ENCODE measurements at regions not wholly inside any gene's neighbourhood (a gene's known extent, or its start where the extent isn't known, plus 50 kb on each side); places are given as distances from the start of the nearest gene placed in this dataset.

DNA sequence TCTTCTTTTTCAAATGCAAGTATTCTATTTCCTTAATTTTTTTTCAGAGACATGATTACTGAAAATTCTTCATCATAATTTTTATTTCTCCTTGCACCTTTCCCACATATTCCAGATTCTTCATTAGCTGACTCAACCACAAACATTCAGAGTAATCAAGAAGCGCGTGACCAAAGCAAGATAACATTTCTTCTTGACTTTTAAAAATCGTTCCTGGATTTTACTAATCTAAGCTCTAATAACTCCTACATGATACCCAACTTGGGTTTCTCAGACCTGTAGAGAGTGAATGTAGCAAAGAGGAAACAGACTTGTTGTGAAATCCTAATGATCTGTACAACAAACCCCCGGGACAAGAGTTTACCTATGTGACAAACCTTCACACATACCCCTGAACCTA lies 615.0 kb downstream of the TMA16 start:
- Histone ChIP-seq H3K9me3 (ENCODE audit: control insufficient read depth, insufficient read depth, low read depth, low read length) (no peaks in the 10 kb centered on the region), H3K27ac (ENCODE audit: extremely low read depth, low read depth, low read length) (no peak overlapping the region), H3K36me3 (ENCODE audit: control insufficient read depth in 2 of 2, insufficient read depth in 1 of 2, low read length in 2 of 2) (no peaks in the 10 kb centered on the region), H3K4me3 (ENCODE audit: low read depth, low read length) (no peak overlapping the region), H3K4me1 (ENCODE audit: control insufficient read depth, insufficient read depth, low read length) (no peaks in the 10 kb centered on the region)
- ChIA-PET POLR2A (no interaction called here), CTCF (no interaction called here)
- TF ChIP-seq, protein P1, sequence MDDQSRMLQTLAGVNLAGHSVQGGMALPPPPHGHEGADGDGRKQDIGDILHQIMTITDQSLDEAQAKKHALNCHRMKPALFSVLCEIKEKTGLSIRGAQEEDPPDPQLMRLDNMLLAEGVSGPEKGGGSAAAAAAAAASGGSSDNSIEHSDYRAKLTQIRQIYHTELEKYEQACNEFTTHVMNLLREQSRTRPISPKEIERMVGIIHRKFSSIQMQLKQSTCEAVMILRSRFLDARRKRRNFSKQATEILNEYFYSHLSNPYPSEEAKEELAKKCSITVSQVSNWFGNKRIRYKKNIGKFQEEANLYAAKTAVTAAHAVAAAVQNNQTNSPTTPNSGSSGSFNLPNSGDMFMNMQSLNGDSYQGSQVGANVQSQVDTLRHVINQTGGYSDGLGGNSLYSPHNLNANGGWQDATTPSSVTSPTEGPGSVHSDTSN (CRISPR knock-in tag; IDR thresholded peaks at IDR 0.05): no peak
- no peak for TF ChIP-seq ZNF404 (tag by site-specific recombination; IDR thresholded peaks at IDR 0.05)
- TF ChIP-seq OVOL3 (tag by site-specific recombination; IDR thresholded peaks at IDR 0.05): no peak
- no peak for TF ChIP-seq ZFP3 (tag by site-specific recombination; IDR thresholded peaks at IDR 0.05; ENCODE audit: low read depth)
- no peak for TF ChIP-seq TCF7L2 (IDR thresholded peaks at IDR 0.05; ENCODE audit: borderline replicate concordance, low read depth, low read length)
- TF ChIP-seq, protein P2, sequence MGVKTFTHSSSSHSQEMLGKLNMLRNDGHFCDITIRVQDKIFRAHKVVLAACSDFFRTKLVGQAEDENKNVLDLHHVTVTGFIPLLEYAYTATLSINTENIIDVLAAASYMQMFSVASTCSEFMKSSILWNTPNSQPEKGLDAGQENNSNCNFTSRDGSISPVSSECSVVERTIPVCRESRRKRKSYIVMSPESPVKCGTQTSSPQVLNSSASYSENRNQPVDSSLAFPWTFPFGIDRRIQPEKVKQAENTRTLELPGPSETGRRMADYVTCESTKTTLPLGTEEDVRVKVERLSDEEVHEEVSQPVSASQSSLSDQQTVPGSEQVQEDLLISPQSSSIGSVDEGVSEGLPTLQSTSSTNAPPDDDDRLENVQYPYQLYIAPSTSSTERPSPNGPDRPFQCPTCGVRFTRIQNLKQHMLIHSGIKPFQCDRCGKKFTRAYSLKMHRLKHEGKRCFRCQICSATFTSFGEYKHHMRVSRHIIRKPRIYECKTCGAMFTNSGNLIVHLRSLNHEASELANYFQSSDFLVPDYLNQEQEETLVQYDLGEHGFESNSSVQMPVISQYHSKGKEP (tag by site-specific recombination; IDR thresholded peaks at IDR 0.05): no peak
- TF ChIP-seq, protein P3, sequence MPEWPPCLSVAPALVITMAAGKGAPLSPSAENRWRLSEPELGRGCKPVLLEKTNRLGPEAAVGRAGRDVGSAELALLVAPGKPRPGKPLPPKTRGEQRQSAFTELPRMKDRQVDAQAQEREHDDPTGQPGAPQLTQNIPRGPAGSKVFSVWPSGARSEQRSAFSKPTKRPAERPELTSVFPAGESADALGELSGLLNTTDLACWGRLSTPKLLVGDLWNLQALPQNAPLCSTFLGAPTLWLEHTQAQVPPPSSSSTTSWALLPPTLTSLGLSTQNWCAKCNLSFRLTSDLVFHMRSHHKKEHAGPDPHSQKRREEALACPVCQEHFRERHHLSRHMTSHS (tag by site-specific recombination; IDR thresholded peaks at IDR 0.05): no peak
- no peak for TF ChIP-seq ZNF548 (tag by site-specific recombination; IDR thresholded peaks at IDR 0.05)
- no peak for TF ChIP-seq ZNF658 (tag by site-specific recombination; IDR thresholded peaks at IDR 0.05)
- TF ChIP-seq ZNF169 (tag by site-specific recombination; IDR thresholded peaks at IDR 0.05): no peak
- no peak for TF ChIP-seq ZBTB1 (tag by site-specific recombination; IDR thresholded peaks at IDR 0.05)
- TF ChIP-seq, protein P4, sequence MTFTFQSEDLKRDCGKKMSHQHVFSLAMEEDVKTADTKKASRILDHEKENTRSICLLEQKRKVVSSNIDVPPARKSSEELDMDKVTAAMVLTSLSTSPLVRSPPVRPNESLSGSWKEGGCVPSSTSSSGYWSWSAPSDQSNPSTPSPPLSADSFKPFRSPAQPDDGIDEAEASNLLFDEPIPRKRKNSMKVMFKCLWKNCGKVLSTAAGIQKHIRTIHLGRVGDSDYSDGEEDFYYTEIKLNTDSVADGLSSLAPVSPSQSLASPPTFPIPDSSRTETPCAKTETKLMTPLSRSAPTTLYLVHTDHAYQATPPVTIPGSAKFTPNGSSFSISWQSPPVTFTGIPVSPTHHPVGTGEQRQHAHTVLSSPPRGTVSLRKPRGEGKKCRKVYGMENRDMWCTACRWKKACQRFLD (tag by site-specific recombination; IDR thresholded peaks at IDR 0.05): no peak
- TF ChIP-seq, protein P5, sequence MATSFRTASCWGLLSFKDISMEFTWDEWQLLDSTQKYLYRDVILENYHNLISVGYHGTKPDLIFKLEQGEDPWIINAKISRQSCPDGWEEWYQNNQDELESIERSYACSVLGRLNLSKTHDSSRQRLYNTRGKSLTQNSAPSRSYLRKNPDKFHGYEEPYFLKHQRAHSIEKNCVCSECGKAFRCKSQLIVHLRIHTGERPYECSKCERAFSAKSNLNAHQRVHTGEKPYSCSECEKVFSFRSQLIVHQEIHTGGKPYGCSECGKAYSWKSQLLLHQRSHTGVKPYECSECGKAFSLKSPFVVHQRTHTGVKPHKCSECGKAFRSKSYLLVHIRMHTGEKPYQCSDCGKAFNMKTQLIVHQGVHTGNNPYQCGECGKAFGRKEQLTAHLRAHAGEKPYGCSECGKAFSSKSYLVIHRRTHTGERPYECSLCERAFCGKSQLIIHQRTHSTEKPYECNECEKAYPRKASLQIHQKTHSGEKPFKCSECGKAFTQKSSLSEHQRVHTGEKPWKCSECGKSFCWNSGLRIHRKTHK (tag by site-specific recombination; IDR thresholded peaks at IDR 0.05): no peak

DNA sequence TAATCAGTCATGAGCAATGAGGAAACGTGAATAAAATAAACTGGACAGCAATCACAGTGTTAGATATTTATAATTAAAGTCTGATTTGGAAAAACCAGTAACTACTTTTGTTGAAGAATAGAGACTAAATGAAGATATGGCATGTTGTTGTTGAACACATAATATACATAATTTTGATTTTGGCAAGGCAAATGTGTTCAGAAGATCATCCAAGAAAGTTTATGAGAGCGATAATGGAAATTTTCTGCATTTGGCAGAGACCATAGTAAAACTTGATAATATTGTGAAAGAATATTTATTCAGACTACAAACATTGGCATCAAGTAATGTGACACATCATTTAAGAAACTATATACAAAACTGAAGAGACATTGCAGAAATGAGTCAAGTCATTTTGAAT lies 620.7 kb downstream of the TMA16 start:
- H3K4me1 ChIP-seq (ENCODE audit: control insufficient read depth, insufficient read depth, low read length): no peaks in the 10 kb centered on the region
- H3K9me3 ChIP-seq (ENCODE audit: control insufficient read depth, insufficient read depth, low read depth, low read length): no peaks in the 10 kb centered on the region
- no peaks in the 10 kb centered on the region for H3K36me3 ChIP-seq (ENCODE audit: control insufficient read depth in 2 of 2, insufficient read depth in 1 of 2, low read length in 2 of 2)
- POLR2A ChIA-PET: no interaction called here
- CTCF ChIA-PET: no interaction called here
- H3K27ac ChIP-seq (ENCODE audit: extremely low read depth, low read depth, low read length): no peak overlapping the region
- no peak overlapping the region for H3K4me3 ChIP-seq (ENCODE audit: low read depth, low read length)
- no peak for TF ChIP-seq HOXC10 (CRISPR knock-in tag; IDR thresholded peaks at IDR 0.05)
- TF ChIP-seq, protein P6, sequence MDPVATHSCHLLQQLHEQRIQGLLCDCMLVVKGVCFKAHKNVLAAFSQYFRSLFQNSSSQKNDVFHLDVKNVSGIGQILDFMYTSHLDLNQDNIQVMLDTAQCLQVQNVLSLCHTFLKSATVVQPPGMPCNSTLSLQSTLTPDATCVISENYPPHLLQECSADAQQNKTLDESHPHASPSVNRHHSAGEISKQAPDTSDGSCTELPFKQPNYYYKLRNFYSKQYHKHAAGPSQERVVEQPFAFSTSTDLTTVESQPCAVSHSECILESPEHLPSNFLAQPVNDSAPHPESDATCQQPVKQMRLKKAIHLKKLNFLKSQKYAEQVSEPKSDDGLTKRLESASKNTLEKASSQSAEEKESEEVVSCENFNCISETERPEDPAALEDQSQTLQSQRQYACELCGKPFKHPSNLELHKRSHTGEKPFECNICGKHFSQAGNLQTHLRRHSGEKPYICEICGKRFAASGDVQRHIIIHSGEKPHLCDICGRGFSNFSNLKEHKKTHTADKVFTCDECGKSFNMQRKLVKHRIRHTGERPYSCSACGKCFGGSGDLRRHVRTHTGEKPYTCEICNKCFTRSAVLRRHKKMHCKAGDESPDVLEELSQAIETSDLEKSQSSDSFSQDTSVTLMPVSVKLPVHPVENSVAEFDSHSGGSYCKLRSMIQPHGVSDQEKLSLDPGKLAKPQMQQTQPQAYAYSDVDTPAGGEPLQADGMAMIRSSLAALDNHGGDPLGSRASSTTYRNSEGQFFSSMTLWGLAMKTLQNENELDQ (tag by site-specific recombination; IDR thresholded peaks at IDR 0.05; ENCODE audit: low read depth): no peak
- TF ChIP-seq MZF1 (tag by site-specific recombination; IDR thresholded peaks at IDR 0.05; ENCODE audit: borderline replicate concordance): no peak
- TF ChIP-seq ZNF112 (tag by site-specific recombination; IDR thresholded peaks at IDR 0.05): no peak
- TF ChIP-seq, protein P3 (tag by site-specific recombination; IDR thresholded peaks at IDR 0.05): no peak
- no peak for TF ChIP-seq ZNF426 (tag by site-specific recombination; IDR thresholded peaks at IDR 0.05)
- TF ChIP-seq ZNF747 (tag by site-specific recombination; IDR thresholded peaks at IDR 0.05): no peak
- TF ChIP-seq, protein P2 (tag by site-specific recombination; IDR thresholded peaks at IDR 0.05): no peak
- TF ChIP-seq ZBTB48 (tag by site-specific recombination; IDR thresholded peaks at IDR 0.05): no peak
- no peak for TF ChIP-seq OSR2 (tag by site-specific recombination; IDR thresholded peaks at IDR 0.05)
- no peak for TF ChIP-seq ZNF571 (tag by site-specific recombination; IDR thresholded peaks at IDR 0.05)
